TTC549 (cell line): ENCODE measurements at regions not wholly inside any gene's neighbourhood (a gene's known extent, or its start where the extent isn't known, plus 50 kb on each side); places are given as distances from the start of the nearest gene placed in this dataset.

Experiments used
- FAIRE-seq: peaks from 2 replicates; lab custom pipeline; 2012; peaks lifted over from hg19 to GRCh38; lab: Jason Lieb, UNC

DNA sequence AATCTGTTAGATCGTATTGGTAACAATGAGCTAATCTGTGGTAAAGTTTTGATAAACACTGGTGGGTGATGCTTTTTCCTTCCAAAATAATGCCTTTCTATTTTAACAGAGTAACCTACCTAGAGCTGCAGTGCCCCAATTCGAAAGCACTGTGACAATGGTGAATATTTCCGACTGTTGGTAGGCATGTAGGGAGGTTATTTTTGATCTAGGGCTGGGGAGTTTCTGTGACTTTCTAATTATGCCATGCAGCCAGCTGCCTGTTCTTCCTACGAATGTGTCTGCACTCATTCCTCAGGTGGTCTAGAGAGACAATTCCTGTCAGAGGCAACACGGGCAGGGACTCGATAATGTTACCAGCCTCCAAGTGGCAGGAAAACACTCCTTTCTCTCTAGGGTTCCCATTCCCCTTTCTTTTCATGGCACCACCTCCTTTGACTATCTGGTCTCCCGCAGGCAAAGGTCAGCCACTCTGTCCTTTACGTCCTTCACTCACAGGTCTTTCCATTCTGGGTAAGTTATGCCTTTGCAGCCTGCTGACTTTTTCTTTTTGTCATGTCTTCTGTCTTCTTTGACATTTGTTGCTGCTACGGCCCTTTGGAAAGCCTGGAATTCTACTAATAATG is 167.2 kb upstream of the MGAT5 start:
- FAIRE-seq: no peak

DNA sequence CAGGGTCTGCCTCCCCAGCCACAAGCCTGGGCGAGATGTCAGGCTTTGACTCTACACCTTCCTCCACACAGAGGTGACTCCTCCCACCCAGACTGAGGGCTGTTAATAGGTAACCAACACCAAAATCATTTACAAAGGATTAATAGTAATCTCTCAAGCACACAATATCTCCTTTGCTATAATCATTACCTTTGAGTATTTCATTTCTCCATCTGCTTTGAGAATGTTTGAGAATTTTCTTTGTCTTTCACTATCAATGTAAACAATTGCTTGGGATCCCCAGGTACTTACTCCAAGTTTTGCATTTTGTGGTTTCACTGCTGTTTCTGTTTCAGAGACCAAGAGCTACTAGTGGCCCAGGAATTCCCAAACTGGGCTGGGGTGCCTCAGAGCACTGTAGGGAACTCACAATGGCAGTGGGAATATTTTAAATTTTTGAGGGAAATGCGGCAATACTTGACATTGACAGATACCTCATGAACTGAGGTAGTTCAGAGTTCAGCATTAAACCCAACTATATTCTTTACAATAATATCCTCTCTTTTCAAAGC is 166.4 kb upstream of the MGAT5 start:
- no peak for FAIRE-seq

DNA sequence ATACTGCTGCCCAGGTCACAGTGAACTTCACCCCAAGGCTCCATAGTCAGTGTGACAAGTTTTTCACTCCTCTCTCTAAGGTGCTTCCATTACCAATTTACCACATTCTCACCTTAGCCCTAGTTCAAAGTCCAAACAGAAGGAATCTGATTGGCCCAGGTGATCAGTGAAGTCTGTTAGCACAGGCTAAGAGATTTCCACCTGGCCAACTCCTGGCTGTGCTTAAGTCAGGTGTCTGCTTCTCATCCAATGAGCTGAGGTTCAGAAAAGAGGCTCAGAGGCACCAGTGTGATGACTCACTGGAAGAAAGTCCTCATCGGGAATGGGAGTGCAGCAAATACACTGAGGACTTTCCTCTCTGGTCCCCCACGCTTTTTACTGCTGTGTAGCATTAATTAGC is 164.4 kb upstream of the MGAT5 start:
- no peak for FAIRE-seq

DNA sequence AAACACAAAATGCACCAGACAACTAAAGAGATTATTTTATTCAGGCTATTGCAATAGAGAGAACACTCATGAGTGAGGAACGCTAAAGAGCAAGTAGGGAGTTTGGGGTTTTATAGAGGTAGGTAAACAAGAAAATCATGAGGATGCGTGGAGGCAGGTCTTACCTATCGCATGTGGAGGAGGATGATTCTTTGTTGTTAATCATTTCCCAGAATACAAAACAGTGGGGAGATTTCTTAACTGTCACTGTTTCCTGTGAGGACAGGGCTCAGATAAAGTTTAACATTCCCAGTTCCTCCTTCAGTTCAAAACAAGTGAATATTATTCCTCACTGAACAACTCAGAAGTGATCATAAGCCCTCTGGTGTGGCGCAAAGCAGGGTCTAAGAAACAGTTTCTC is 156.1 kb upstream of the MGAT5 start:
- FAIRE-seq: no peak

DNA sequence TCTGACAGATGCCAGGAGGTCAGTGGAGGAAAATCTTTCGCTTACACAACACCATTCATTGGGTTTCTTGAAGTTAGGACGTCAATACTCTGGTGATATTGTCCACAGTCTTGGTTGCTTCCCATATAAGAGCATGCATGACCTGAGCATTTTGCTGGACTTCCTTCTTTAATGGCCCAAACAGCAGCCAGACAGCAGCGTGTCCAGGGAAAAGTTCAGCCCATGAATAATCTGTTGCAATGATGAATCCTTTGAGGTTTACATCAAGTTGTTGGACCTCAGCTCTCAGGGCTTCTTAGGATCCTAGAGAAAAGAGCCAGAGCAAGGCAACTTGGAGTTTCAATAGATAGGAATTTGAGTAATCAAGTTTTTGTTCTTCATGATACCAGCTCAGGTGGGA is 155.6 kb upstream of the MGAT5 start:
- no peak for FAIRE-seq

DNA sequence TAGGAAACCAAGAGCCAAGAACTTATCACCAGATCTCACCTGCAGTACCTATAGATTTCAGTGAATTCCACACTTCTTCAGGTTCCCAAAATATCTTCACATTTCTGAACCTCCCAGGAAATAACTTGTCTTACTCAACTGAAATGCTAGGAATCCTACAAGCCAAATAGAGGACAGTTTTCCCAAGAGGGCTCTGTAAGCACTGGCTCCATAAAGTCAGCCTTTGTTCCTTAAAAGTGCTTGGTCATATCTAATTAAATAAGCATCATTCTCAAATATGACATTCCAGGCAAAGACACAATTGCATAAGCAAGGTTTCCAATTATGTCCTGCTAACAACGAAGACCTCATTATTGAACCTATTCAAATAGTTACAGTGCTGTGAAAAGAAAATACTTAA is 154.6 kb upstream of the MGAT5 start:
- FAIRE-seq: no peak

DNA sequence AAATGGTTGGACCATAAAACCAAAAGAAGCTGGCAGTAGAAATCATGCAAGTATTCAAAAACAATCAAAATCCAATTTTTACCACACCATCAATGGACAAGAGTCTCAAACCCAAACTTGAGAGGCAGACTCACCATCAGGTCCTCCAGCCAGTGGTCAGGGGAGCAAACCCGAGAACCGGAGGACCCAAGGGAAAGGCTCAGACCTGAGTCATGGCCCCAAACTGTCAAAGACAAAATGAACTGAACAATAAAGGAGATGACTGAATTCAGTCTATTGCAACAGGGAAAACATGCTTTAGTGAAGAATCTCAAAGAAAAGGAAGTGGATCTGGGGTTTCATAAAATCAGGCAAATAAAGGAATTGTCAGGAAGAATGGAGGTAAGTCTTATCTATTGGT is 150.7 kb upstream of the MGAT5 start:
- FAIRE-seq: no peak

DNA sequence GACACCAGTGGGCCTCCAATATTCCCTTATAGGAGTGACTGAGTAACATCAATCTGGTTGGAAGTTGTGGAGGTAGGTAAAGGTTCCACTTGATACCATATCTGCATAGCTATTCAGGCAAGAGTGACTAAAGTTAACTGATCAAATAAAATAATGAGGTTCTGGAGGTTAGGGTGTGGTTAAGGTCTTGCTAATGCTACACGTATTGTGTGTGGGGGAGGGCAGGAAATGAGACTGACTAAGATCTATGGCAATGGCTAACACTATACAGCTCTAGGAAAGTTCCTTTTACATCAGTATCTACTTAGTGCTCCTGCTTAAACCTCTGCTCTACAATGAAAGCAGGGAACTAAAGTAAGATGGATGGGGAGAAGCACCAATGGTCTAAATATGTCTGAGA is 149.1 kb upstream of the MGAT5 start:
- no peak for FAIRE-seq

DNA sequence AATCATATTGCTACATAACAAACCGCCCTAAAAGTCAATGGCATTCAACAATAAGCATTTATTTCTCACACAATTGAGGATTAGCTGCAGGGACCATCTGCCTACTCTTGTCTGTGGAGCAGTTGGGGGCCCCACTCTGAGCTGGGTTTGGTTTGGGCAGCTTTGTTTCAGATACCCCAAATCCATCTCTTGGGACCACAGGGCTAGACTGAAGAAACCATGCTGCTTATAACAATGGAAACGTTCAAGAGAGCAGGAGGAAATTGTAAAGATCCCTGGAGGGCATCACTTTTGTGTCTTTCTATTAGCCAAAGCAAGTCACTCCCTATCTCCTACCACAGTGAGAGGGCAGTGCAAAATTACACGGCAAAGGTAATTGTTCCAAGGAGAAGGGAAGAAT is 146.5 kb upstream of the MGAT5 start:
- FAIRE-seq: no peak

DNA sequence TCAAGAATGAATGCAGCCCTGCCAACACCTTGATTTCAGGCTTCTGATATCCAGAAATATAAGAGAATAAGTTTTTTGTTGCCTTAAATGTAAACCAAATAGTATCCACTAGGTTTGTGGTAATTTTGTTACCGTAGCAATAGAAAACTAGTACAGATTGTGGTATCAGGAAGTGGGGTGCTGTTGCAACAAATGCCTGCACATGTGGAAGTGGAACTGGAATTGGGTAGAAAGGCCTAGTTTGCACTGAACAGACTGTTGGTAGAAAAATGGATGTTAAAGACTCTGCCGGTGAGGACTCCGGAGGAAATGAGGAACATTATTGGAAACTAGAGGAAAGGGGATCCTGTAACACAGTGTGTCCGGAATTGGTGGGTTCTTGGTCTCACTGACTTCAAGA is 145.8 kb upstream of the MGAT5 start:
- FAIRE-seq: no peak

DNA sequence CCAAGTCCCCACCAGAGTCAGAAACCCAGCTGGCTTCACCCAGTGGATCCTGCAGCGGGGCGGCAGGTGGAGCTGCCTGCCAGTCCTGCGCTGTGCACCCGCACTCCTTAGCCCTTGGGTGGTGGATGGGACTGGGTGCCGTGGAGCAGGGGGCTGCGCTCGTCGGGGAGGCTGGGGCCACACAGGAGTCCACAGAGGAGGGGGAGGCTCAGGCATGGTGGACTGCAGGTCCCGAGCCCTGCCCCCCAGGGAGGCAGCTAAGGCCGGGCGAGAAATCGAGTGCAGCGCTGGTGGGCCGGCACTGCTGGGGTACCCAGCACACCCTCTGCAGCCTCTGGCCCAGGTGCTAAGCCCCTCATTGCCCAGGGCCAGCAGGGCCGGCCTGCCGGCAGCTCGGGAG is 144.6 kb upstream of the MGAT5 start:
- FAIRE-seq: no peak

DNA sequence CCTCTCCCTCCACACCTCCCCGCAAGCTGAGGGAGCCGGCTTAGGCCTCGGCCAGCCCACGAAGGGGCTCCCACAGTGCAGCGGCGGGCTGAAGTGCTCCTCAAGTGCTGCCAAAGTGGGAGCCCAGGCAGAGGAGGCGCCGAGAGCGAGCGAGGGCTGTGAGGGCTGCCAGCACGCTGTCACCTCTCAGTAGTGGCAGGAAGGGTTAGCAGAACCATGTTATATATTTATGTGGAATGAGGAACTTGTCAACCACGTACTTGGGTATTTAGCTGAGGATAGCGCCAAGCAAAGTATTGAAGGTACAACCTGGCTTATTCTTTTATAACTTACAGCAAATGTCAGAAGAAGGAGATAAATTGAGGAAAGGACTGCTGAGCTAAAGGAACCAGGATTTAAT is 144.1 kb upstream of the MGAT5 start:
- FAIRE-seq: no peak

DNA sequence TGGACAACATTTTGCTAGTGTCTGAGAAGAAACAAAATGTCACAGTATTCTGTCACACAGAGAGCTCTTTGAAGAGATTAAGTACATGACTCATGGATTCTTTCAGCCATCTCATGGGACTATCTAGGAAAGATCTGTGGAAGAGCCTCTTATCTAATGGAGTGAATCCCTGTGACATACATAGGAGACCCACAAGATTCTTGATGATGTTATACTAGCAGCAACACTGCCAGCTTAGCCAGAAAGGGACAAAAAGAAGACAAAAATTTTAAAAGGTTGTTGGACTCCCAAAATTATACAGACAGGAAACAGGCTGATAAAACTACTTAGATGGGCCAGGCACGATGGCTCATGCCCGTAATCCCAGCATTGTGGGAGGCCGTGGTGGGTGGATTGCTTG is 143.3 kb upstream of the MGAT5 start:
- no peak for FAIRE-seq

DNA sequence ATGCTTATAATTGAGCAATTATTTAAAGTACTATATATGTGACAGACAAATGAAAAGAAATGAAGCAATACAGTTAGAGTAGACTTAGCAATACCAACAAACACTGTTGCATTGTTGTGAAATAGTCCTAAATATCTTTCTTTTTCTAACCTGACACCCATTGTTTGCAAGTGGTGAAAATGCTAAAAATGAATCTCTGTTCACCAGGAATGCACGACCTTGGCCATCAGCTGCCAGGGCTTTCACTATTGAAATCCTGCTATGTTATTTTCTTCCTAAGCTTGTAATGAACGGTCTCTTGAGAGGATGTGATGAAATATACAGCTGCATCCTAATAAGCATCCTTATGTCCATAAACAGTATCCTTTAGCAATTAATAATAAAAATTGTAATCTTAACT is 136.2 kb upstream of the MGAT5 start:
- no peak for FAIRE-seq

DNA sequence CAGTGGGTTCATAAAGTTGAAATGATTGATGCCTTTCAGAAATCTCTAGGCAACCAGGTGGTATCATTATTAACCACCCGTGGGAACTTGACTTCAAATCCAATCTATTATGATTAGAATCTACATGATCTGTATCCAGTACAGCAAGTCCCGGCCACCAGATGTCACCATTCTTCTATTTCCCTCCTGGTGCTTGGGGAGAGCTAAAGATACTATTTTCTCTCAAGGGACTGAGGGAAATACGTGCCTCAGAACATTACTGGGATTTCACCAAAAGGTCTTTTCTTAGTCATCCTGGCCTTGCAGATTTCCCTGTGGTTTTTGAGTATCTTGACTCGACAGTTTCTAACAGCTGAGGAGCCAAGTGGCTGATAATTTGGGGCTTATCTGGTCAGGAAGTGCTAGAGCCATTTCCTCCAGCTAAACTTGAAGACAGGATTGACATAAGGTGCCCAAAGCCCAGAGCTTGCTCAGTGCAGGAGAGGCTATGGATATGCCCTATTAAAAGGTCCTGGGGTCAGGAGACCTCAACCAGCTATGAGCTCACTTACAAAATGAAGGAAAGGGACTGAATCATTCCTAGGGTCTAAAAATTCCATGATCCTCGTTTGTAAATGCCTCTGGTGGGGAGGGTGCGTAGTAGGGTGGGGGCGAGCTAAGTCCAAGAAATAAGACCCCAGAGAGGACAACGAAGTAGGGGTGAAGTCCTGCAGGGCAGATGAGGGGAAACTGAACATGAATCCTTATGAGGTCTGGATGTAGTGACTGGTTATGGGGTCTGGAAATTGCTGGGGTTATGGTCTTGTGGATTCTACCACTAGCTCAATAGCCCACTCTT is 135.4 kb upstream of the MGAT5 start:
- peak; percentile 93 for FAIRE-seq

DNA sequence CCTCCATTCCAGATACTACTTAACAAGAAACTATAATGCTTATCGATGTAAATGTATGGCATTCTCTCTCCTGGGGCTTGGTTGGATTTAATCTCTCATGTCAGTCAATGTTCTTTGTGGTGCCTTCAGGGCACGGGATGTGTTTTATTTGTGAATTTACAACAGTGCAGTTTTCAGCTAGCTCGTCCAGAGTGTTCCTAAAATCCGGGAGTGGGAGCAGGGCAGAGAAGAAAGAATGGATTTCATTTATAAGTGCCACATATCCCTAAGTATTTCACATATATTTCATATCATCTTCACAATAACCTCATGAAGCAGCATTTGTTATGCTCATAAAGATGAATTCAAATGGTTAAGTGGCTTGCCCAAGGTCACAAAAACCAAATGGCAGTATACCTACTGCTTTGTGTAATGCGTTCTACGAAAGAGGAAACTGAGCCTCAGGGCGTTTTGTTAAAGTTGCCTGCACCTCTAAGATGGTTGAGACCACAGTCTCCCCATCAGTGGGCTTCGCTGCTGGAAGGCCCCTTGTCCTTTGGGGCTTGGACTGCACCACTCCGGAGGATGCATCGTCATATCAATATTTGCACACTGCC is 134.7 kb upstream of the MGAT5 start:
- FAIRE-seq: no peak

DNA sequence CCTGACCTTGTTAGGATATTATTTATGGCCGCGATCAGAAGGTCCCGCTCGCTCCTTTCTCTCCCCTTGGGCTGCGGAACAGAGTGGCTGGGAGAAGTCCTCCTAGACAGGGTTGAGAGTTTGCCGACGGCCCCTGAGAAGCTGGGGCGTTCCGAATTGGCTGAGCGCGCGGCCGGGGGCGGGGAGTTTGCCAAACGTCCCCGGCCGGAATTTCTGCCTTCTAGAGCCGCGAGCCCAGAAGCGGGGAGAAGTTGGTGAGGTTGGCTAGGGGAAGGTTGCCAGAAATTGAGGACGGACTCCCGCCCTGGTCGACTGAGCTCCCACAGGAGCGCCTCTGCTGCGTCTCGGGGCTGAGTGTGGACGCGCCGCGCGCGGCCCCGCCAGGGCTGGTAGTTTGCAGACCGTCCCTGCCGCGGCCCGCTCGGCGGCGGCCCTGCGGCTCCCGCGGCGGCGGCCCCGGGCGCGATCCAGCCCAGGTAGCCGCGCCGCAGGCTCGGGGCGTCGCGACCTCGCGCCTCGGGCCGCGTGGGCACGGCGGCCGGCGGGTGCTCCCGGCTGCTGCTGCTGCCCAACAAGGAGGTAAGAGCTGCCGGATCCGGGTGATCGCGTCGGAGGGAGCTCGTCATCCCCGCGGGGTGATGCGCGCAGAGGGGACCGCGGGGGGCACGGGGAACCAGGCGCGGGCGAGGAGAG is 134.0 kb upstream of the MGAT5 start:
- FAIRE-seq: peak; percentile 11

DNA sequence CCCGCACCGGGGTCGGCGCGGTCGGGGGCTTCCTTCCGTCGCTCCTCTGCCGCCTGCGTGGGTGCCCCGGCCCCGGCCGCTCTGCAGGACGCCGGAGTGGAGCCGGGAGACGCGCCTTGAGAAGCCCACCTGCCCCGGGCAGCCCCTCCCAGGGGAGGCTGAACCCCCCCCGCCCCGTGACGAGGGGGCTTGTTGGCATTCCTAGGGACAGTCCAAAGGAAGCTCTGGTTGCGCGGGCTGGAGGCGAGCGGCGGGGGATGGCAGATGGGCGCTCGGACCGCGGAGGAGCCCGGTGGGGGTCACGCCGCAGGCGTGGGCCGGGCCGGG is 133.5 kb upstream of the MGAT5 start:
- no peak for FAIRE-seq

DNA sequence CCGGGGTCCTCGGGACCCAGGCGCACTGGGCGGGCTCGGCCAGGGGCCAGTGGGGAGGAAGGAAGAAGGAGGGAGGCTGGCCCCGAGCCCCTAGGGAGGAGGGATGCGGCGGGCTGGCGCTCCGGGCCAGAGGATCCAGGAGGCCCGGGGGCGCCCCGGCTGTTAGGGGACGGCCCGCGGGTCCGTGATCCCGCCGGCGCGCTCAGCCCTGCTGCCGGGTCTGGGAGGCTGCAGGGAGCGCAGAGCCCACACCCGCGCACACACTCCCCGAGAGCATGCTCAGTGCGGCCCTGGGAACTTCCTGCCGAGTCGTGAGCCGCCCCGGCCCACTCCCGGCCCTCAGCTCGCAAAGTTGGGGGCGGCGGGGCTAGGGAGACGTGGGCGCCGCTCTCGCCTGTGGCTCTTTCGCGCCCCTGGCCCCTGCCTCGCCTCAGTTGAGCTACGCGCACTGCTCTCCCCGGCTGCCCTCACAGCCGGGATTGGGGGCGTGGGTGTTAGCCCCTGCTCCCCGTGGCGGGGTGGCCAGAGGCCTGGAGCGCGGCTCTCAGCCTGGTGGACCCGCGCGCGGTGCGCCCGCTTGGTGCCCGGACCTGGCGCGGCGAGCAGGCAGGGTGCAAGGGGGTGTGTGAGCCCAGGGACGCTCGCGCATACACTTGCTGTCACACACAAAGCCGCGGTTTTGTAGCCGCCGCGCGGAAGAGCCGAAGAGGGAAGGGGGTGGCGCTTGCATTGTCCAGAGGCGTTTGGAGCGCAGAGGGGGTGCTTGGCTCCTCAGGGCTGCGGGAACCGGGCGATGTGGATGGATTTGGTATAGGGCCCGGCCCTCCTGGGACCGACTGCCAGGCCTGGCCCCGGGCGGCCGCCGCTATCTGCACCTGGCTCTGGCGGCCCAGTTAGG is 132.9 kb upstream of the MGAT5 start:
- no peak for FAIRE-seq

DNA sequence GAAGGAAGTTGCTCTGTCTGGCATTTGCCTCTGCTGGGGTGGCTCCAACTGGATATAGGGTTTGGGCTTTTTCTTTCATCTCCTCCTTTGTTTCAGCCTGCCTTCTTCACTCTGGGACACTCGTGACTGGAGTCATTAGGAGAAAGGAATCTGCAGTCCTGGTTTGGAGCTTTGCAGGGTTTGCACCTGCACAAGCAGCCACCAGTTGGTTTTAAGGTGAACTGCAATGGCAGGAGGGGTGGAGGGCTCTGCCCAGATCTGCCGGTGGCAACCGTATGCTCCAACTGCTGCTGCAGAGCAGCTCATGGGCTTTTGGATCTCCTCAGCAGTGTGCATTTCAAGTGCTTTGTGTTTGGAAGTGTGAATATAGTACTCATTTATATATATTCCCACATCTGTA is 131.3 kb upstream of the MGAT5 start:
- no peak for FAIRE-seq

DNA sequence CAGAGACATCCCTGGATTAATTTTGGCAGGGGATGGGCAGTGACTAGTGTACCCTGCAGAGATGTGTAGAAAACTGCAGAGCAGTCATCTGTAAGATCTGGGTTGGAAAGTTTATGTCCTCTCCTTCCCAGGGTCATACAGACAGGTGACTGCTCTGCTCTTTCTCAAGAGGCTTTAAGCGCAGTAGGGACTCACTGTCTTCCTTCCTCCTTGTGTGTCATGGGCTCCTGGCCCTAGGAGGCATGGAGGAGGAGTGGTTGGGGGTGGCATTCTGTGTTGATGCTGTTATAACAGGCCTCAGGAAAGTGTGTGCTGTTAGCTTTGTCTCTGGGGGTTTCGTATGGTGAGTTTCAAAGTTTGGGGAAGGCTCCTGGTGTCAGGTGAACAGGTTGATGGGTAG is 130.5 kb upstream of the MGAT5 start:
- FAIRE-seq: no peak
